C1 segment of cervical spinal cord (tissue), 14 donors: ENCODE measurements at regions not wholly inside any gene's neighbourhood (a gene's known extent, or its start where the extent isn't known, plus 50 kb on each side); places are given as distances from the start of the nearest gene placed in this dataset.
A peak's percentile ranks its signal among the peaks of the same experiment; 100 is the strongest.
"Not testable (repeated sequence)": the region's sequence is repeated elsewhere in the genome, so short reads cannot be mapped to it uniquely, and the experiment has no call there.

Source experiments
- DNase-seq, 14 donors: peaks; one replicate each; lab custom pipeline; 2025; lab: John Stamatoyannopoulos, UW

DNA sequence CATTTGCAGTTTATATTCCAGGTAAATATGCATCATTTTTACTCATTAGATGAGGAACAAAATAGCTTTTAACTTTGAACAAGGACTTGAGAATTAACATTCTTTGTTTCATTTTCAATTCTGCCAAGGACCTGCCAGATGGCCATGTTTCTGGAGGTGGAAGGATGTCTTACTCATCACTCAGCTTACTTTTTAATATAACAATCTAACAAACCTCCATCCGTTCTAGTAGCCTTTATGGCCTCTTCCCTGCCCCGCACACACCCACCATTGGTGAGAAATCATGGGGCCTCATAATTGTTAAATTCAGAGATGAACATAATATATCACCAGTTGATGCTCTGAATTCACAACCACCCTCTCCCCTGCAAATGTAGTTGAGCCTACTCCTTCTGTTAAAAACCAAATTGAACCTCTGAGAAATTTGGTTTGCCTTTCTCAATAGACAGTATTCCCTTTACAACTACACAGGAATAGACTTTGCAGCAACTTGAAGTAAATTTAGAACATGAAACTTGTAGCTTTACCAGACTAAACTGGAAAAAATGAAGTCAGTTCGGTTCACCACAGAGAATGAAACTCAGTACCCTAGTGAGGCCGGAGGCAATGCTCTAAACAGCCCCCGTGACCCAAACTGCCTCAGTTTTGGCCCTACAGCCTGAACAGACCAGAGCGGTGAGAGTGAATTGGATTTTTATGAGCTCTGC lies 50.1 kb upstream of the ACSL4 start:
- DNase-seq: no peak

DNA sequence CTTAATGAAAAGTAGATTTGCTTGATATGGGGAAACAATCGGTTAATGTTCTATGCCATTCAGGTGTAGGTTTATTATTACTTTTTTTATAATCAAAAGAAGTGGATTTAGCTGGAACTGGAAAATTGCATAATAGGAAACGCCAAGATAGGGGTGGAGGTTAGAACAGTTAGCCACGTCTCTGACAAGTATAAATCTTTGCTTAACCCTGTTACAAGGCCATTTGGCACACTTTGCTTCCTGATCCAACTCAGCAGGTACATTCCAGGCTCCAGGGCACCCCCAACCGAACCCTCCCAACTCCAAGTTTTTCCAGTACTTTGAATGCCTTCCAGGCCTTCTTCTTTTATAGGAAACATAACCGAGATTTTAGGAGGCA lies 50.6 kb upstream of the ACSL4 start:
- no peak for DNase-seq

DNA sequence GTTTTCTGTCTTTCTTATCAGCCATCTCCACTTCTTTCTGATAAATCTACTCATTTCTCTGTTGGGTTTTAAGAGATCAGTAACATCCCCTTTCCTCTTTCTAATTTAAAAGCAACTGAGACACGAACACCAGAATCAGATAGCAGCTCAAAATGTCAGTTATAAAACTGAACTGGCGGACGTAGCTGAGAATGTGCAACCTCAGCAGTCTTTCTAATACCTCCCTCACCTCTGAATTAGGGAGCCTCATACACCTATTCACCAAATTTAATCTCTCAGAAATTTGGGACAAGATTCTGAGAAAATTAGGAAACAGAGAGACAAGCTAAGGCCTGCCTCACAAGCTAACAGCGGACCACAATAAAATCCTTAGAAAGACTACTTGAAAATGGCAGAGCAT lies 52.0 kb upstream of the ACSL4 start:
- DNase-seq: no peak

DNA sequence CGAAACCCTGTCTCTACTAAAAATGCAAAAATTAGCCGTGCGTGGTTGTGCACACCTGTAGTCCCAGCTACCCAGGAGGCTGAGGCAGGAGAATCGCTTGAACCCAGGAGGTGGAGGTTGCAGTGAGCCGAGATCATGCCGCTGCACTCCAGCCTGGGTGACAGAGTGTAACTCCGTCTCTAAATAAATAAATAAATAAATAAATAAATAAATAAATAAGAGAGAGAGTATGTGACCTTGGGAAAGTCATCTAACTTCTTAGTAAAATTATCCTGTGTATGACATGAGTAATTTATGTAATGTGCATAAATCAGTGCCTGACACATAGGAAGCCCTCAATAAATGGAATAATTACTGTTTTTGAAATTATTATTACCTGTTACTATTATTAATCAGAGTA lies 57.5 kb upstream of the ACSL4 start:
- not testable (repeated sequence) for DNase-seq

DNA sequence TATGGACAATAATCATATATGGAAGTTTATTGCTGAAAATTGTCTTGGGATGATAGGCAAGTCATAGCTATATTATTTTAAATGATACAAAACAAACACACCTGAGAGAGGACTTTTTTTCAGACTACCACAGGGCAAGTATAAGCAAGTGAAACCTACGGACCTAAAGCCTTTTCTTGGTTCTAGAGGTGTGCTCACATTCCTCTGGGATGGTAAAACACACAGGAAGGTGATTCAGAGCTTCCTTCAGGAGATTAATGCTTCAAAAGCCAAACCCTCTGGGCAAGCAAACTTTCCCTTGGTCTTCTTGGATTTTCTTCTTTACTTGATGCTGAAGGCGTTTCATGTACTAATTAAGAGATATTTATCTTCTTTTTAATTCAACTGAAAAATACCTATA lies 60.1 kb upstream of the ACSL4 start:
- DNase-seq: no peak

DNA sequence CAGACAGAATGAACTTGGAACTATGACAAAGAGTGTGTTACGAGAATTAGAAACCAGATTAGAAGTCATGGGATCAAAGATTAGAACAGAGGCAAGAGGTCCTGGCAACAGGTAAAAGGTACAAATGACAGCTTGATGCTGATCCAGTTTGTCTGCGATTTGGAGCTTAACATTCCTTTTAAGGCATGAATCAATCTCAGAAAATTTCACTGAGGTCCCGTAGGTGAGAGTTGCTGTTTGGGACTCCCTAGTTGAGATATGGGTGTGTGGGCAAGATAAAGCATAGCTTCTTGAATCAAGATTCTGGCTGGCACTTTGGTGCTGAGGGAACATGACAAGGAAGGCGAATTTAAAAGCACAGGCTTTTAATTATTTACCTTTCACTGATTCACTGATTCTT lies 62.6 kb upstream of the ACSL4 start:
- DNase-seq: no peak

DNA sequence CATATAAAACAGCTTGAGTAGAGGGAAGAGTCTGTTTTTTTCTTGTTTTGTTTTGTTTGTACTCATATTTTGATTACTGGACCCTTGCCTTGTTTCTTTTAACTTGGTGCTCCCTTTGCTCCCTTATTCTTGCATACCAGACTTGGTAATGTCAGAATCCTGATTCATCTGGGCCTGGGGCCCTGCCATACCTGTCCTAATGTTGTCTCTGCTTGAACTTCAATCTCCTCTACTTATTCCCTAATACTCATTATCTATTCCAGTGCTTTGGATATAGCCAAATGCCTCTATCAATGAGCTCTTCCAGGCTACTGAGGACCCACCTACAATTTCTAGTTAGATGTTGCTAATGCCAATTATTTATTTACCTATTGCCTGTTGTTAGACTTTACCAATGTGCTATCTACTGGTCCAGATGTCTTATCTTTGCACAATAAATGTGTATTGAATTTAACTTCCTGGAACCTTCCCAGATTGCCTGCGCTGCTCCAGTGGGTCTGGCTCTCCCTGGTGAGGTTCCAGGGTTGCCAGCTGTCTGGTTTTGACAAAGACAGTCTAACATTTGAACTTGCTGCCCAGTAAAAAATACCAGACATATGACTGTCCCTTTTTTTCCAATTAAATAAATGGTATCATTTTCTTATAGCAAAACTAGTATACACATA lies 64.4 kb upstream of the ACSL4 start:
- DNase-seq: no peak

DNA sequence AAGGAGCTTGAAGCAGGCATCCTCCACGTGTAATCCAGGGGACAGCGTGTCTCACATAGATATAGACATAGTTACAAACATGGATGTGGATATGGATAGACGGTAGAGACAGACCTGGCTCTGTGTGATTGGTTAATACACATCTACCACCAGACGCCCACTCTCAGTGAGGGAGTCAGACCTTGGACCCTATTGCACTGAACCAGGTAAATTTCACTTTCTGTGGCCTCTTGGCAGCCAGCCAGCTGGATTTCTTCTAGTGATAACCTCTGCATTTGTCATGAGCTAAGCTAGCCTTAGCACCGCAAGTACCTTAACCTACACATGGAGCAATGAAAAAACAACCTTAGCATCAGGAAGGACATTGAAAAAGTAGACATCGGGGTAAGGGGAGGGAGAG lies 79.2 kb upstream of the ACSL4 start:
- DNase-seq: no peak

DNA sequence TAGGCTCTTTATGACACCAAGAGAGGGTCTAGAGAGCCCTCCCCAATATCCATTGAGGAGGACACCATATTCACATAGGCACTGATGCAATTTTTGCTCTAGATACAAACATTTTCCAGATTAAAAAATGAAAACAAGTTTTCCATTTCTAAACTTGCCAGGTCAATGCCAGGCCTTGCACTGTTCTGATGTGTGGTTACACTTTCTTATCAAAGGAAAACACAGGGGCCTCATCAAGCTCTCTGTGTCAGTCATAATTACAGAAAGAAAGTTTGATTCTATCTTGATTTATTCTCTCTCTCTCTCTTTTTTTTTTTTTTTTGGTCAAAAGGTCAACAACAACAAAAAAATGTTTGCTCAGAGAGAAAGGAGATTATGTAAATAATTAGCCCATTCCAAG lies 80.2 kb upstream of the ACSL4 start:
- DNase-seq: no peak

DNA sequence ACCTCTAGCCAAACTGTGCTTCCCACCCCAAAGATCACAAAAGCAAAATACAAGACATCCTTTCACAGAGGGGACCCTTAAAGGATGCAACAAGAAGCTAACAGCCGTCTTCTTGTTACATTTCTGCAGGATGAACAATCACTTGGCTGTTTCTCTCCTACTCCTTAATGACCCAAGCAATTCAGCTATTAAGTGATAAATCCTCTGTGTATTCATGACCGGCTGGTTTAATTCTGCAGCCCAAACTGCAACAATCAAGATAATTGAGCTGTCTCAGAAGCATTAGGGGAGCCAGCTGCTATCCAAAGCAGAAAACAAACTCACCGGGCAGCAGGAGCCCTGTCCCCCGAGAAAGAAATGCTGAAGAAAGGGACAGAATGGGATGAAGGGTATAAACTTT lies 85.9 kb upstream of the ACSL4 start:
- no peak for DNase-seq

DNA sequence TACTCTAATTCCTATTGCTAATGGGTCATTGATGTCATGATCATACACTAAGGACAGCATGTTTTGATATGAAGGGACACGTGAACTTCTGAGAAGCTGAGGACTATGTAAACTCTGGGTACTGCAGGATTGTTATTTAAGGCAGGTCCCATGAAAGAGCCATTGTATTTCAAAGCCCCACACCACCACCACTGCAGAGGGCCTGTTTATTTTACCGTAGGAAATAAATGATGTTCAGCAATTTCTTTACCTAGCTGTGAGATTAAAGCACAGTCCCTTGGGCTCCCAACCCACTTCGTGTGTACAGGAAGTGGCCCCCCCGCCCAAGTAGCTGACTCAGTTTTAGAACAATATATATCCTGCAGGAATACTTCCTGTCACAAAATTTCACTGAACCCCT lies 89.8 kb upstream of the ACSL4 start:
- DNase-seq: no peak

DNA sequence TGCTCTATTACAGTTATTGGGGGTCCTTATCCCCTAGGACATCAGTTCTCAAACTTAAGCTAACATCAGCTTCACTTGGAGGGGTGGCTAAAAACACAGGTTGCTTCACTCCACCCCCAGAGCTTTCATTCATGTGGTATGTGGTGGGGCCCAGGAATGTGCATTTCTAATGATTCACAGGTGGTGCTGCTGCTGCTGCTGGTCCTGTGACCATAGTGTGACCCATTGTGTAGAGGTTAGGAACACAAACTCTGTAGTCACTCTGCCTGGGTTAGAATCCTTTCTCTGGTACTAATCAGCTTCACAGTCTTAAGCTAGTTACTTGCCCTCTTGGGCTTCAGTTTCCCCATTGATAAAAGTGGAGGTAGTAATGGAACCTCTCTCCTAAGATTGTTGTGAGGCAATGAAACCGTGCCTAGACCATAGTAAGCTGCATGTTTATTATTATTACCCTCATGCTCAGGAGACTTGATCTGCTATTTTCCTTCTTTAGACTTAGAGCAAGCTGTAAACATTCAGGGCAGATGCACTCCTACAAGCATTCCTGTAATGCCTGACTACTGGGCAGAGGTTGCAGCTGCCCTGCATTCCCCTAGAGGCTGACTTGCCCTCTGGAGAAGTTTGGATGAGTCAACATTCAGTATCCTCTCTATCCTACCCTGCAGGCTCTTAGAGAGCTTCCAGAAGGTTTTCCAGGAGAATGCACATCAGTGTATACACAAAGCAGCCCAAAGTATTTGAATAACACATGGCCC lies 94.1 kb upstream of the ACSL4 start:
- no peak for DNase-seq

DNA sequence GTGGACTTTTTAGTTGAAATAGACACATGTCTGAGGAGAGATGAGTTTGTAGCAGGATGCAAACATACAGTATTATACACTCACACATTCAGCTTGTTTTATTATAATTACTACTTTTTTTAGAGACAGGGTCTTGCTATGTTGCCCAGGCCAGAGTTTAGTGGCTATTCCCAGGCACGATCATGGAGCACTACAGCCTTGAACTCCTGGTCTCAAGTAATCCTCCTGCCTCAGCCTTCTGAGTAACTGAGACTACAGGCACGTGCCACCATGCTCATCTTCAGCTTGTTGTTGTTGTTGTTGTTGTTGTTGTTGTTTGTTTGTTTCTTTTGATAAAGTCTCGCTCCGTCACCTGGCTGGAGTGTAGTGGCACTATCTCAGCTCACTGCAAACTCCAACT lies 94.7 kb upstream of the ACSL4 start:
- DNase-seq: no peak

DNA sequence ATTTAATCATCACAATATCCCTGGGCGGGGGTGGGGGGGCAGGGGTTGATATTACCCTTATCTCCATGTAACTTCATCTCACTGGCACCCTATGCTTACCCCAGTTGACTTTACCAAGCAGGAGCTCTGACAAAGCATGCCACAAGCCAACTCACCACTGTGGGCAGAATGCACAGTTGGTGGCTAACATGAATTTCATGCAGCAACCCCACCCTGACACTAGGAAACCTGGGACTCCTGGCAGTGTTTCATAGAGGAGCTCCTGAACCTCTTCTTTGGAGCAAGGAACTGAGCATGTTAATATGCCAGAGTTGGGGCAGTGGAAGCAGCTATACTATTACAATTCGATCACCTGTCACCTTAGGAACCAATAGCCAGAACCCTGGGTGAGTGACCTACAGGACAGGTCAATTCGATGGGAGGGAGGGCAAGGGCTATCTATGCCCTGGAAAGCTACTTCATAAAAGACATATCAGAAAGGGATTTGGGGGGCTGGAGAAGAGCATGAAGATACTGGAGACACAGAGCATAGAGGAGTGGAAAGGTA lies 97.2 kb upstream of the ACSL4 start:
- DNase-seq: no peak

DNA sequence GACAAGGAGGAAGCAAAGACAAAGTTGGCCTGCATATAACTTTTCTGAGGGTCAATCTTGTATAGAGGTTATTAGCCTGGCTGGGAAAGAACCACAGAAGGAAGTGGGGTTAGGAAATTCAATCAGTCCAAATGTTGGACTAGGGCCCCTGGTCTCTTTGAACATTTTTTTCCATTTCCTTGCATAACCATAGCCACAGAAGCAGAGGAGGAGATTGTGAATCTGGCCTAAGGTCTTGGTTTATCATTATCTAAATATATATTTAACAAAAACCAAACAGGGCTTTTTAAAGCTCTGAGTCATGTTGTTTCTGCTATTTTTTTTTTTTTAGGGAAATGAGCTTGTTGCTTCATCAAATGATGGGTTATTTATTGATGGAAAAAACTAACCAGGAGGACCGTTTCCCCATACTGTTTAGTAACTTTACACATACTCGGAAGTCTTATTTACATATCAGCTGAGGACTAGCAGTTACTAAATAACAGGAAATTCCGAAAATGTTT lies 97.7 kb upstream of the ACSL4 start:
- no peak for DNase-seq

DNA sequence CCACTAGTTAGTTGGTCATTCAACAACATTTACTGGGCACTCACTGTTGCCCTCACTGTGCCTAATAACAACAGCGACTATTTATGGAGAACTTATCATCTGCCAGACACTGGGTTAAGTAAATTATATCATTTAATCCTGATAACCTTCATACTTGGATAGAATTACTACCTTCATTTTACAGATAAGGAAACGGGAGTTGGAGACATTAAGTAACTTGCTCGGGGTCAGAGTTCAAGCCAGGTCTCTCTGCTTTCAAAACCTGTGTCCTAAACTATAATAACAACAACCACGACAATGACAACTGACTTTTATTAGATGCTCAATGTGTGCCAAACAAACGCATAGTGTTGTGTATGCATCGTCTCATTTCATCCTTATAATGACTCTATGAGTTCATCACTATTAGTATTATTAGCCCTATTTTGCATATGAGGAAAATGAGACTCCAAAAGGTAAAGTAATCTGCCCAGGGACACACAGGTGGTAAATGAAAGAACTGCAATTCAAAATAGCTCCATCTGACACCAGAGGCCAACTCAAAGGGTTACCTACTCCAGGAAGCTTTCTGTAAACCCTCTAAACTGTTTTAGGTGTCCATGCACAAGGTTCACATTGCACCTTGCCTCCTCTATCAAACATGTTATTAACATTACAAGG lies 98.4 kb upstream of the ACSL4 start:
- no peak for DNase-seq

DNA sequence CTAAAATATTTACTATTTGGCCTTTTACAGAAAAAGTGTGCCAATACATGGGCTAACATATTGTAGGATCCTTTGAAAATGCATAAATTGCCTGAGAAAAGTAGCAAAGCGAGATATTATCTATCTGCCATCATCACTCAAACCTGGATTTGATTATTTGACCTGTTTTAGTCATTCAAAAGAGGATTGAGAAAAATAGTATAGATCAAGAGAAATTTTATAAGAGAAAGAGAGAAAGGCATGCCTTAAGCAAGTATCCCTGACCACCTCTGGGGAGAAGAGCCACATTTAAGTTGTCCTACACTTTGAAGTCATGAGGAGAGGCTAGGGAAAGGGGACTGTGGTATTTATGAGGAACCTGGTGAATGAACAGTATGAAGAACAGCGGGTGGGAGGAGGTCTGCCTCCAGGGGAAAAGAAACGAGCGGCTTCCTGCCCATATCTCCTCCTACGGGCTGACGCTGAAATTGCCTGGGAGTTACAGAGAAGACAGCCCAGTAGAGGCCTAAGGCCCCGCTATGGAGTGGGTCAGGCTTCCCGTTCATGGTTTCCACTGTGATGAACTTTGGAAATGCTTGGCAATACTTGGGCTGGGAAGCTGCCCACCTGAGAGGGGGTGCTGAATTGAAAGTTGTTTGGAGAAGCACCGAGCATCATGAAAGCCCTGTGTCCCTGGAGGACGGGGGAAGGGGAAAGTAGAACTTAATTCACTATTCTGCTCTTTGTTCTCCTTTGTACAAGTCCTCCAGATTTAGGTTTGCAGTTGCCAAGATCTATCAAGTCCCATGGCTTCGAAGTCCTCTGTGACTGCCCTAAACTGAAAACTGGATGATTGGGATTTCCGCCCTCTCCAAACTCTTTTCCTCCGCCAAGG lies 106.9 kb upstream of the ACSL4 start:
- DNase-seq: peak in 1 of 14 donors; percentile 14

DNA sequence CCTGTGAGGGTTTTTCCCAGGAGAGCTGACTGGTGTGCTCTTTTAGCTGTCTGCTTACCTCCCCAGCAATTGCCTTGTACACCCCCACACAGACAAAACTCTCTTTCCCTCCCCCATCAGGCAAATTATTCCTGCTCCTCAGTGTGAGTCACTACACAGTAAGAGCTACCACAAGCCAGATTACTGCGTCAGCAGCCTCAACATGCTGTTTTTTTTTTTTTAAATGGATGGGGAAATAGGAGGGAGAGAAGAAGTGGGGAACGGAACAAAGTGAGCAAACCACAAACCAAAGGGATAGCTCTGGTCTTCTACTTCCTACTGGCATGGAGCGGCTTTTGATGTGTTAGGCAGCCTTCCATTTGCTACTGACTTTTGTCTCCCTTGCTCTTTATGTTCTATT lies 107.5 kb upstream of the ACSL4 start:
- peak in 6 of 14 donors; percentile 1 to 32 (median 12) for DNase-seq

DNA sequence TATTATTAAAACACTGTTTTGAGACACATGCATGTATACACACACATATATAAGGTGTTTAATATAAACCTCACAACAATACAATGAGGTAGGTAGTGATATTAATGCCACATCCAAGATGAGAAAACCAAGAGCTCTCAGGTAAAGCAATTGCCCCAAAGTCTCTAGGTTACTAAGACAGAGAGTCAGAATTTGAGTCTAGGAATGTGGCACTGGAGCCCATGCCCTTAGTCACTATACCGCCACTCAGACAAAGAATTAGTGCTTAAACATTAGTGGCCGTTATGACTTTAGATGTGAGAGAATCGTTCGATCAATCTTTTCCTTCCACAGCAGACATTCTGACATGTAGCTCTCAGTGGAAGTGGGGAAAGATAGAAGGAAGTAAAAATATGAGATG lies 108.2 kb upstream of the ACSL4 start:
- no peak for DNase-seq

DNA sequence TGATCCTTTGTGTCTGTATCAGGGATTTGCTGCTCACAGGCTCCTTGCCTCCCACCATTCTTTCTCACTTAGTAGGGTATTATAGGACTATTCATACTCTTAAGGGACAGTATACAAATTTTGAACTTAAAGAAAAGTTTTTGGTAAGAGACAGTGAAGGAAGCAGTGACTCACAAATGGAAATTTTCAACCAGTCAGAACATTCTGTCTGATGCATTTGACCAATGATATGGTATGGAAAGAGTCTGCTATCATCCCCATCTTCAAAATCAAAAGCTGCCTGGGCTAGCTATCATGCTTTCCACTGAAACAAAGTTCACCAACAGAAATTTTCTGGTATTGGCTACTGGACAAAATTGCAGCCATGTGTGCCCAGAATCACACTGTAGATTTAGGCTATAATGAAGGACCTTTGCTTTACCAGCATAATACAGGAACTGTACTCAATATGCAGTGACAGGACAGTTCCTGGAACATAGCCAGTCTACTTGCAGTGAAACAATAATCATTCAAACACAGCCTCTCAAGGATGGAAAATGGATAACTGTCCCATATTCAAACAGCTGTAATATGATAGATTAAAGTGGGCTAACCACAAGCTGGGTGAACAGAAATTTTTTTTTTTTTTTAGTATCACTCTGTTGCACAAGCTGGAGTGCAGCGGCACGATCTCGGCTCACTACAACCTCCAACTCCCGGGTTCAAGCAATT lies 109.0 kb upstream of the ACSL4 start:
- DNase-seq: no peak
